ENCODE measurements at regions not wholly inside any gene's neighbourhood (a gene's known extent, or its start where the extent isn't known, plus 50 kb on each side); places are given as distances from the start of the nearest gene placed in this dataset.

DNA sequence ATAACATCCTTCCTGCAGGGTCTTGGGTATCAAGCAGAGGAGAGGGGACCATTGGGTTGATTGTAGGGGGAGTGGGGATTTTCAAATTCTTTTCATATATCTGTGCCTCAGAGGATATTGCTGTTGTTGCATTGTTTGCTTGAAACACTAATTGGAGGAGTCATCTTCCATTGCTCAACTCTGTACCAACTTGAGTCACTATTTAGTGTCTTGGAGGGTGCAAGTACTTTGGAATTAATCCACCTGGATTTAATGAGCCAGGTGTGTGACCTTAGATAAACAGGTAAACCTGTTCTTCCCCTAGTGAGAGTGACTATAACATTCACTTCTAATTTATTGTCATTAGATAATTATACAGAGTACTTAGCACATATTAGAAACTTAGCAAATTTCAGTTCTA, 151.3 kb upstream of the CNTNAP4 start:
- no peak overlapping the region for H3K27ac ChIP-seq (ENCODE audit: insufficient read depth, low read length)
- TF ChIP-seq RAD21 (IDR thresholded peaks at IDR 0.05; ENCODE audit: low read length) = no peak
- TF ChIP-seq, protein P1, sequence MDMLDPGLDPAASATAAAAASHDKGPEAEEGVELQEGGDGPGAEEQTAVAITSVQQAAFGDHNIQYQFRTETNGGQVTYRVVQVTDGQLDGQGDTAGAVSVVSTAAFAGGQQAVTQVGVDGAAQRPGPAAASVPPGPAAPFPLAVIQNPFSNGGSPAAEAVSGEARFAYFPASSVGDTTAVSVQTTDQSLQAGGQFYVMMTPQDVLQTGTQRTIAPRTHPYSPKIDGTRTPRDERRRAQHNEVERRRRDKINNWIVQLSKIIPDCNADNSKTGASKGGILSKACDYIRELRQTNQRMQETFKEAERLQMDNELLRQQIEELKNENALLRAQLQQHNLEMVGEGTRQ (IDR thresholded peaks at IDR 0.05; ENCODE audit: low read depth, low read length) = no peak
- TF ChIP-seq MAFK (IDR thresholded peaks at IDR 0.05; ENCODE audit: low read depth, low read length) = no peak
- no peak for TF ChIP-seq SMC3 (IDR thresholded peaks at IDR 0.05; ENCODE audit: low read depth, low read length)
- TF ChIP-seq, protein P2, sequence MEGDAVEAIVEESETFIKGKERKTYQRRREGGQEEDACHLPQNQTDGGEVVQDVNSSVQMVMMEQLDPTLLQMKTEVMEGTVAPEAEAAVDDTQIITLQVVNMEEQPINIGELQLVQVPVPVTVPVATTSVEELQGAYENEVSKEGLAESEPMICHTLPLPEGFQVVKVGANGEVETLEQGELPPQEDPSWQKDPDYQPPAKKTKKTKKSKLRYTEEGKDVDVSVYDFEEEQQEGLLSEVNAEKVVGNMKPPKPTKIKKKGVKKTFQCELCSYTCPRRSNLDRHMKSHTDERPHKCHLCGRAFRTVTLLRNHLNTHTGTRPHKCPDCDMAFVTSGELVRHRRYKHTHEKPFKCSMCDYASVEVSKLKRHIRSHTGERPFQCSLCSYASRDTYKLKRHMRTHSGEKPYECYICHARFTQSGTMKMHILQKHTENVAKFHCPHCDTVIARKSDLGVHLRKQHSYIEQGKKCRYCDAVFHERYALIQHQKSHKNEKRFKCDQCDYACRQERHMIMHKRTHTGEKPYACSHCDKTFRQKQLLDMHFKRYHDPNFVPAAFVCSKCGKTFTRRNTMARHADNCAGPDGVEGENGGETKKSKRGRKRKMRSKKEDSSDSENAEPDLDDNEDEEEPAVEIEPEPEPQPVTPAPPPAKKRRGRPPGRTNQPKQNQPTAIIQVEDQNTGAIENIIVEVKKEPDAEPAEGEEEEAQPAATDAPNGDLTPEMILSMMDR (conservative IDR thresholded peaks at IDR 0.05; ENCODE audit: low read depth, low read length) = no peak
- no peak for TF ChIP-seq NFE2L2 (IDR thresholded peaks at IDR 0.05; ENCODE audit: low read depth, low read length)
- TF ChIP-seq RFX5 (IDR thresholded peaks at IDR 0.05; ENCODE audit: low read depth, low read length) = no peak
- no peak for TF ChIP-seq CEBPB (IDR thresholded peaks at IDR 0.05; ENCODE audit: low read depth, low read length)
- TF ChIP-seq, protein P3, sequence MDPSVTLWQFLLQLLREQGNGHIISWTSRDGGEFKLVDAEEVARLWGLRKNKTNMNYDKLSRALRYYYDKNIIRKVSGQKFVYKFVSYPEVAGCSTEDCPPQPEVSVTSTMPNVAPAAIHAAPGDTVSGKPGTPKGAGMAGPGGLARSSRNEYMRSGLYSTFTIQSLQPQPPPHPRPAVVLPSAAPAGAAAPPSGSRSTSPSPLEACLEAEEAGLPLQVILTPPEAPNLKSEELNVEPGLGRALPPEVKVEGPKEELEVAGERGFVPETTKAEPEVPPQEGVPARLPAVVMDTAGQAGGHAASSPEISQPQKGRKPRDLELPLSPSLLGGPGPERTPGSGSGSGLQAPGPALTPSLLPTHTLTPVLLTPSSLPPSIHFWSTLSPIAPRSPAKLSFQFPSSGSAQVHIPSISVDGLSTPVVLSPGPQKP (IDR thresholded peaks at IDR 0.05; ENCODE audit: borderline replicate concordance, low read depth, low read length) = no peak
- H2BK5ac ChIP-seq (ENCODE audit: low read depth, low read length, poor library complexity, severe bottlenecking) = no peak overlapping the region
- H3K23ac ChIP-seq (ENCODE audit: low read depth, low read length) = no peak overlapping the region
- ChIA-PET POLR2A (ENCODE audit: unreplicated experiment) (no interaction called here), CTCF (no interaction called here)
- H3K4me1 ChIP-seq (ENCODE audit: control insufficient read depth, insufficient read depth, low read length) = no peaks in the 10 kb centered on the region
- H3K56ac ChIP-seq (ENCODE audit: extremely low read depth, insufficient read depth, low read length) = no peak overlapping the region
- no peak overlapping the region for H3K9ac ChIP-seq (ENCODE audit: low read depth, low read length)
- H4K8ac ChIP-seq (ENCODE audit: low read depth in 2 of 2, low read length in 2 of 2) = no peak overlapping the region
- no peak overlapping the region for H3K14ac ChIP-seq (replicated peaks; ENCODE audit: low read depth, low read length)
- ATAC-seq (ENCODE audit: low read depth) = no peak
- in situ Hi-C loops (cut with MboI; ENCODE audit: low sequenced_read_pairs) = no loop called here
- no peak overlapping the region for H2BK120ac ChIP-seq (ENCODE audit: low read depth, low read length)
- H3K36me3 ChIP-seq (ENCODE audit: control insufficient read depth, insufficient read depth, low read length) = no peaks in the 10 kb centered on the region
- no peaks in the 10 kb centered on the region for H4K20me1 ChIP-seq (ENCODE audit: insufficient read depth, low read length)
- no peak overlapping the region for H4K5ac ChIP-seq (ENCODE audit: low read depth, low read length)
- no peak overlapping the region for H2AK5ac ChIP-seq (ENCODE audit: low read depth, low read length)
- no peak overlapping the region for H4K91ac ChIP-seq (ENCODE audit: insufficient read depth, low read depth, low read length)
- intact Hi-C loops (cut with micrococcal nuclease) = no loop called here
- no TSS peak for BruUV-seq (replicated peaks)
- no peaks in the 10 kb centered on the region for H3K79me1 ChIP-seq (ENCODE audit: low read depth in 1 of 2, low read length in 2 of 2)
- no peak overlapping the region for H2BK20ac ChIP-seq (ENCODE audit: low read depth, low read length)
- H3K27me3 ChIP-seq (ENCODE audit: control insufficient read depth, insufficient read depth, low read length) = no peaks in the 10 kb centered on the region
- H2AK9ac ChIP-seq (replicated peaks; ENCODE audit: low read depth, low read length, poor library complexity) = no peak overlapping the region
- H3K9me1 ChIP-seq (ENCODE audit: insufficient read depth, low read length) = no peaks in the 10 kb centered on the region
- no peak overlapping the region for H2AFZ ChIP-seq (replicated peaks; ENCODE audit: low read length, poor library complexity)
- no peak overlapping the region for H3K4me2 ChIP-seq (ENCODE audit: low read depth, low read length)
- peaks cover 5% of the 10 kb centered on the region; the same call in 1 of the 2 replicates for H3K9me3 ChIP-seq (ENCODE audit: control insufficient read depth, insufficient read depth, low read length)
- DNase-seq = no peak
- dilution Hi-C loops (cut with HindIII; ENCODE audit: low sequenced_read_pairs, unreplicated experiment) = no loop called here
- no peak overlapping the region for H3K4ac ChIP-seq (ENCODE audit: low read depth, low read length)
- no peak overlapping the region for H3K4me3 ChIP-seq (ENCODE audit: insufficient read depth, low read depth, low read length)
- no peak overlapping the region for H3K18ac ChIP-seq (ENCODE audit: low read depth, low read length)
- no peak overlapping the region for H2BK15ac ChIP-seq (ENCODE audit: low read depth, low read length)

All from IMR-90 (cell line).